Dermis blood vessel endothelial cell (primary cell): ENCODE measurements at regions not wholly inside any gene's neighbourhood (a gene's known extent, or its start where the extent isn't known, plus 50 kb on each side); places are given as distances from the start of the nearest gene placed in this dataset.
A peak's percentile ranks its signal among the peaks of the same experiment; 100 is the strongest.

Experiments used
- DNase-seq: peaks from one replicate; pipeline ENCODE4 v3.0.0; 2010

- DNase-seq, result no peak
These were observed 204.9 kb downstream of the ATG4C start for GRCh38 chr1:62988867-62989266.

GRCh38 chr1:62989497-62989896 lies 205.6 kb downstream of the ATG4C start:
- DNase-seq, result no peak

- no peak for DNase-seq
These were observed 207.2 kb downstream of the ATG4C start for GRCh38 chr1:62991152-62991551.

GRCh38 chr1:62993844-62994243 lies 209.9 kb downstream of the ATG4C start:
- DNase-seq, result no peak

- DNase-seq, result no peak
These were observed 211.2 kb downstream of the ATG4C start for GRCh38 chr1:62995173-62995572.

- no peak for DNase-seq
These were observed 214.0 kb downstream of the ATG4C start for GRCh38 chr1:62997884-62998283.

GRCh38 chr1:62998845-62999649 lies 215.1 kb downstream of the ATG4C start:
- no peak for DNase-seq

GRCh38 chr1:63000508-63000907 lies 216.6 kb downstream of the ATG4C start:
- no peak for DNase-seq

- peak; percentile 30 for DNase-seq
These were observed 220.9 kb downstream of the ATG4C start for GRCh38 chr1:63004868-63005267.

GRCh38 chr1:63005812-63006211 lies 221.9 kb downstream of the ATG4C start:
- DNase-seq, result no peak

GRCh38 chr1:63009421-63009820 lies 225.5 kb downstream of the ATG4C start:
- no peak for DNase-seq

GRCh38 chr1:63010913-63011660 lies 227.2 kb downstream of the ATG4C start:
- no peak for DNase-seq

GRCh38 chr1:63012339-63012738 lies 228.4 kb downstream of the ATG4C start:
- no peak for DNase-seq

- DNase-seq, result no peak
These were observed 230.3 kb downstream of the ATG4C start for GRCh38 chr1:63014267-63014666.

GRCh38 chr1:63022319-63022718 lies 238.4 kb downstream of the ATG4C start:
- no peak for DNase-seq

GRCh38 chr1:63023171-63023570 lies 239.2 kb downstream of the ATG4C start:
- no peak for DNase-seq

- no peak for DNase-seq
These were observed 239.7 kb downstream of the ATG4C start for GRCh38 chr1:63023637-63024036.

- no peak for DNase-seq
These were observed 240.2 kb downstream of the ATG4C start for GRCh38 chr1:63024132-63024531.

- DNase-seq, result no peak
These were observed 243.2 kb downstream of the ATG4C start for GRCh38 chr1:63027176-63027575.

GRCh38 chr1:63032171-63032570 lies 248.2 kb downstream of the ATG4C start:
- no peak for DNase-seq

- no peak for DNase-seq
These were observed 249.3 kb downstream of the ATG4C start for GRCh38 chr1:63033211-63033610.

GRCh38 chr1:63034256-63034655 lies 250.3 kb downstream of the ATG4C start:
- no peak for DNase-seq

GRCh38 chr1:63038586-63038985 lies 254.7 kb downstream of the ATG4C start:
- no peak for DNase-seq

- no peak for DNase-seq
These were observed 257.7 kb downstream of the ATG4C start for GRCh38 chr1:63041660-63042059.
